CD4-positive, alpha-beta memory T cell (primary cell): ENCODE measurements at regions not wholly inside any gene's neighbourhood (a gene's known extent, or its start where the extent isn't known, plus 50 kb on each side); places are given as distances from the start of the nearest gene placed in this dataset.

Experiments
- CTCF ChIA-PET: fragments of 350-600 bp; sonication (Branson Sonifier 250); formaldehyde crosslinking; loops from one replicate; lab custom pipeline; 2021; ENCODE audit warnings: inconsistent platforms; ENCODE audit not compliant: partially characterized antibody; lab: Charles Lee
- POLR2A ChIA-PET: fragments of 350-600 bp; sonication (Branson Sonifier 250); formaldehyde crosslinking; loops from one replicate; lab custom pipeline; 2021; ENCODE audit not compliant: partially characterized antibody; lab: Charles Lee
- DNase-seq, 5 donors: peaks; one replicate each; pipeline versions ENCODE4 v3.0.0 to v3.0.0-alpha.2; 2020 to 2022; ENCODE audit warnings: mixed read lengths in 1 of 5
- H3K27ac ChIP-seq: one replicate; pipeline ENCODE4 v1.7.0; 2013; ENCODE audit warnings: low read depth, low read length
- H3K27me3 ChIP-seq: 2 replicates; pipeline ENCODE4 v1.7.0; 2013; ENCODE audit warnings: mild to moderate bottlenecking, low read length, moderate library complexity; ENCODE audit not compliant: insufficient read depth
- H3K36me3 ChIP-seq: 2 replicates; pipeline ENCODE4 v1.7.0; 2013; ENCODE audit warnings: mild to moderate bottlenecking, low read length, moderate library complexity; ENCODE audit not compliant: insufficient read depth
- H3K4me1 ChIP-seq: 2 replicates; pipeline ENCODE4 v1.7.0; 2013; ENCODE audit warnings: mild to moderate bottlenecking, low read length, moderate library complexity; ENCODE audit not compliant: insufficient read depth
- H3K4me3 ChIP-seq, 2 donors: one replicate each; pipeline ENCODE4 v1.7.0; 2013; ENCODE audit warnings: low read length in 2 of 2, mild to moderate bottlenecking in 1 of 2
- H3K9me3 ChIP-seq, 2 donors: one replicate each; pipeline ENCODE4 v1.7.0; 2013; ENCODE audit warnings: low read length in 2 of 2, control low read depth in 1 of 2; ENCODE audit not compliant: control insufficient read depth in 1 of 2
- H3K27ac Mint-ChIP-seq, 7 donors: one replicate each; pipeline ENCODE4 v1.8.0; 2020 to 2021; ENCODE audit warnings: mixed read lengths in 7 of 7, mild to moderate bottlenecking in 6 of 7, inconsistent platforms in 3 of 7, moderate library complexity in 3 of 7
- H3K27me3 Mint-ChIP-seq, 2 donors: one replicate each; pipeline ENCODE4 v1.8.0; 2020 to 2021; ENCODE audit warnings: mixed read lengths in 2 of 2
- H3K36me3 Mint-ChIP-seq, 2 donors: one replicate each; pipeline ENCODE4 v1.8.0; 2020 to 2021; ENCODE audit warnings: mixed read lengths in 2 of 2, inconsistent platforms in 1 of 2, mild to moderate bottlenecking in 1 of 2
- H3K4me1 Mint-ChIP-seq, 4 donors: one replicate each; pipeline ENCODE4 v1.8.0; 2020 to 2021; ENCODE audit warnings: mixed read lengths in 4 of 4, mild to moderate bottlenecking in 1 of 4
- H3K4me3 Mint-ChIP-seq, 8 donors: one replicate each; pipeline ENCODE4 v1.8.0; 2020 to 2021; ENCODE audit warnings: mixed read lengths in 8 of 8, mild to moderate bottlenecking in 7 of 8, moderate library complexity in 6 of 8, inconsistent platforms in 3 of 8
- H3K9me3 Mint-ChIP-seq, 8 donors: one replicate each; pipeline ENCODE4 v1.8.0; 2020 to 2021; ENCODE audit warnings: mixed read lengths in 8 of 8, mild to moderate bottlenecking in 5 of 8, inconsistent platforms in 3 of 8, moderate library complexity in 1 of 8
- intact Hi-C: fragments of 100-400 bp; cut with micrococcal nuclease; formaldehyde crosslinking; loops from one replicate; pipeline ENCODE4 v1.15.1; 2023

DNA sequence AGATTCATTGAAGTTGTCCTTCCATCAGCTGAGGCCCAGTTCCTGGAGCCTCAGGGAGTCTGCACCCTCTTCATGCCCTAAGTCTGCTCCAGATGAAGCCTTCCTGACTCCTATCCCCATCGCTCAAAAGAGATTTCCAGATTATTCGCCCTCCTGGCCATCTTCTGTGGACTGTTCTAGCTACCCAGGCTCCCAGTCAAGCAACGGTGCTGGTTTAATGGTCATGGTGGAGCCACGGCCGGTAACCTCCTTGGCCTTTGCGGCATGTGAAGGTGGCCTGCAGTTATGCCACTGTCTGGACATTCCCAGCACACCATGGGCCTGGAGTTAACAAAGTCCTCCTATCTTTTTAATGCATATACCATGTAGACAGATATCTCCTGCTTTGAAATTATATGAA is 140.1 kb upstream of the ASB18 start:
- CTCF ChIA-PET, result no interaction called here
- no peaks in the 10 kb centered on the region for H3K4me1 Mint-ChIP-seq

DNA sequence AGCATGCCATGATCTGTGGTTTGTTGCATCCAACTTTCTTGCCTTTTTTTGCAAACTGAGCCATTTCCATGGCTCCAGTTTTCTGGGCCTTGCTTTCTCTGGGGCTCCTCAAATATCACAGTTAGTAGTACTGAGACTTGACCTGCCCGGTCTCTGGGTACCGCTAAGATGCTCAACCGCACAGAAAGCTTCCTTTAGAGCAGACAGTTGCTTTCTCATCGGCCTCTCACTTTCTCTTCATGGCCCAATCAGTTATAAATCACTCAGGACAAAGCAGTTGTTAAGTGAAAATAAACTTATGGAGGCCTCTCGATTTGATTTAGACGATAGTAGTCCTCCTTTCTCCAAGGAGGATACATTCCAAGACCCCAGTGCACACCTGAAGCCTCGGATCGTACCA is 141.2 kb upstream of the ASB18 start:
- CTCF ChIA-PET, result no interaction called here
- DNase-seq, result no peak
- no peak overlapping the region for H3K4me3 ChIP-seq
- Mint-ChIP-seq H3K4me3 (no peak overlapping the region), H3K9me3 (peaks cover 0 to 13% (median 2%) of the 10 kb centered on the region in 8 donors), H3K27me3 (peaks cover 2 to 5% of the 10 kb centered on the region in 2 donors), H3K4me1 (no peaks in the 10 kb centered on the region), H3K27ac (no peak overlapping the region), H3K36me3 (no peaks in the 10 kb centered on the region)
- no peaks in the 10 kb centered on the region for H3K9me3 ChIP-seq
- no peaks in the 10 kb centered on the region for H3K27me3 ChIP-seq
- H3K4me1 ChIP-seq, result no peaks in the 10 kb centered on the region
- no peaks in the 10 kb centered on the region for H3K36me3 ChIP-seq
- POLR2A ChIA-PET, result no interaction called here
- intact Hi-C loops, result no loop called here
- H3K27ac ChIP-seq, result no peak overlapping the region

More for the DNA sequence above, 140.1 kb upstream of the ASB18 start:
- Mint-ChIP-seq H3K27me3 (peaks cover 2 to 5% of the 10 kb centered on the region in 2 donors), H3K9me3 (peaks cover 0 to 13% (median 2%) of the 10 kb centered on the region in 8 donors), H3K36me3 (no peaks in the 10 kb centered on the region), H3K4me3 (no peak overlapping the region), H3K27ac (no peak overlapping the region)
- no peak overlapping the region for H3K4me3 ChIP-seq
- intact Hi-C loops, result no loop called here
- H3K36me3 ChIP-seq, result no peaks in the 10 kb centered on the region
- no peak for DNase-seq
- no peaks in the 10 kb centered on the region for H3K4me1 ChIP-seq
- no peaks in the 10 kb centered on the region for H3K27me3 ChIP-seq
- POLR2A ChIA-PET, result no interaction called here
- H3K27ac ChIP-seq, result no peak overlapping the region
- no peaks in the 10 kb centered on the region for H3K9me3 ChIP-seq

DNA sequence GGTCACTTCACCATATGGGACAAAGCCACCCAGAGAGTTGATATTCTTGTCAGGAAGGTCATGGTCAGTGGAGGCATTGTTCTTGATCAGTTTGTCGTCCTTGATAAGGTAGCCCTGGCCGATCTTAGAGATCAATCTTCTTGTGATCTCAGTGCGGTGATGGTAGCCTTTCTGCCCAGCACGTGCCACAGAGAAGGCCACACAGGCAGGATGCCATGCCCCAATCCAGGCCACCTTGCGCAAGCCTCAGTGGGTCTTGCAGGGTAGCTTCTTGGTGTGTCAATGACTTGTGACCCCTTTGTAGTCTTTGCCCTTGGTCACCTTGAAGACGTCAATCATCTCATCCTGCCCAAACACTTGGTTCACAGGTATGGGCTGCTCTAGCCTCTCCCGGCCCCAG is 143.9 kb upstream of the ASB18 start:
- CTCF ChIA-PET, result no interaction called here
- no peaks in the 10 kb centered on the region for H3K9me3 ChIP-seq
- Mint-ChIP-seq H3K4me1 (no peaks in the 10 kb centered on the region), H3K9me3 (peaks cover 0 to 17% (median 2%) of the 10 kb centered on the region in 8 donors), H3K4me3 (no peak overlapping the region), H3K36me3 (no peaks in the 10 kb centered on the region), H3K27ac (no peak overlapping the region), H3K27me3 (peaks cover 4 to 8% of the 10 kb centered on the region in 2 donors)
- H3K27ac ChIP-seq, result no peak overlapping the region
- no peak for DNase-seq
- intact Hi-C loops, result no loop called here
- H3K4me3 ChIP-seq, result no peak overlapping the region
- no peaks in the 10 kb centered on the region for H3K4me1 ChIP-seq
- H3K36me3 ChIP-seq, result no peaks in the 10 kb centered on the region
- POLR2A ChIA-PET, result no interaction called here
- no peaks in the 10 kb centered on the region for H3K27me3 ChIP-seq

DNA sequence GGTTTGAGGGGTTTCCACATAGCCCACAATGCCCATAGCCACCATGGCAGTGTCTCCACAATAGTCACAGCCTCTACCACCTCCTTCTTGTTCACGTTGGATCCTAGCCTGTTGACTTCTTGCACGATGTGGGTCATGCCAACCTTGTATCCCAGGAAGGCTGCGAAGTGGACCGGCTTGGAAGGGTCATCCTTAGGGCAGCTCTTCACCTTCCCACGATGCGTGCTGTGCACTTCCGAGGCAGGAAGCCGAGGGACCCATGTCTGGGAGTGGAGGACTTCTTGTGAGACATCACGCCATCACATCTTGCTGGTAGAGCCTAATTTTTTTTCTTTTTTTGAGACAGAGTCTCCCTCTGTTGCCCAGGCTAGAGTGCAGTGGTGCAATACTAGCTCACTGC is 144.6 kb upstream of the ASB18 start:
- no peak overlapping the region for H3K27ac ChIP-seq
- no peaks in the 10 kb centered on the region for H3K36me3 ChIP-seq
- no peak for DNase-seq
- Mint-ChIP-seq H3K9me3 (peaks cover 0 to 17% (median 2%) of the 10 kb centered on the region in 8 donors), H3K4me1 (no peaks in the 10 kb centered on the region), H3K27ac (no peak overlapping the region), H3K4me3 (no peak overlapping the region), H3K36me3 (no peaks in the 10 kb centered on the region), H3K27me3 (peaks cover 4 to 8% of the 10 kb centered on the region in 2 donors)
- intact Hi-C loops, result no loop called here
- no peak overlapping the region for H3K4me3 ChIP-seq
- H3K27me3 ChIP-seq, result no peaks in the 10 kb centered on the region
- CTCF ChIA-PET, result no interaction called here
- POLR2A ChIA-PET, result no interaction called here
- H3K9me3 ChIP-seq, result no peaks in the 10 kb centered on the region
- no peaks in the 10 kb centered on the region for H3K4me1 ChIP-seq

DNA sequence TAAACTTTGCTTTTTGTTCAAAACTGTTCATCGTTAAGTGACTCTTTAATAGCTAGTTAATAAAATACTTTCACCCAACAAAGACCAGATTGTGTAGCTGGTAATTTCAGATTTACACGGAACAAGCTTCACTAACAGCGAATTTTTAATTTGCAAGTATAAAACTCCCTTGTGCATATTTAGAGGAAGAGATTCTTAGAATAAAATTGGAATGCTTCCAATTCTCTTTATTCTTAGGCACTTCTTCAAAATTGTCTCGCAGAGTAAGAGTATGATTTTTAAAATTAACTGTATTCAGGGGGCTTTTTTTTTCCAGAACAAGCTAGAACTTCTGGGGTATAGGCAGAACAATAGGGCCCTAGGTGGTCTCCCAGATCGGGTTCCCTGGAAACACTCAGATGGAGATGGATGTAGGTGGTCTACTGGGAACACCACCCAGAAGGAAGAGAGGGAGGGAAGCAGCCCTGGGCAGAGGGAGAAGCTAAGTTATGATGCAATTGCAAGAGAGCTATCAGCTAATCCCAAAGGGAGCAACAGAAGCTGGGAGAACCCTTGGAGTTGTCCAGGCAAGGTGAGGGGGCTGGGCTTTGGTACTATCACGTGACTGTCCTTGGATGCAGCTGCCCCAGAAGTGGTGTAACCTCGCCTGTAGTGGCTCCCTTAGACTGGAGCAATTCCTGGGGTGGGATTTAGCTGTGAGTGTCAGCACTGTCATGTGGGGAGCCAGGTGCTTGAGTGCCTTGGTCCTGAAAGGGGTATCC is 151.7 kb upstream of the ASB18 start:
- CTCF ChIA-PET, result no interaction called here
- DNase-seq, result no peak
- no peaks in the 10 kb centered on the region for H3K4me1 ChIP-seq
- intact Hi-C loops, result no loop called here
- Mint-ChIP-seq H3K36me3 (peaks cover 0 to 1% of the 10 kb centered on the region in 2 donors), H3K27me3 (peaks cover 17 to 19% of the 10 kb centered on the region in 2 donors), H3K9me3 (peaks cover 0 to 4% (median 0%) of the 10 kb centered on the region in 8 donors), H3K27ac (no peak overlapping the region), H3K4me3 (no peak overlapping the region), H3K4me1 (peaks cover 0 to 2% (median 0%) of the 10 kb centered on the region in 4 donors)
- no peaks in the 10 kb centered on the region for H3K9me3 ChIP-seq
- POLR2A ChIA-PET, result interaction anchor here (0.7 kb wide), 1 partner anchor 203 kb away, joined by 4 read pairs; no protein-coding TSS in a partner anchor
- H3K36me3 ChIP-seq, result no peaks in the 10 kb centered on the region
- no peak overlapping the region for H3K4me3 ChIP-seq
- H3K27ac ChIP-seq, result no peak overlapping the region
- H3K27me3 ChIP-seq, result no peaks in the 10 kb centered on the region

DNA sequence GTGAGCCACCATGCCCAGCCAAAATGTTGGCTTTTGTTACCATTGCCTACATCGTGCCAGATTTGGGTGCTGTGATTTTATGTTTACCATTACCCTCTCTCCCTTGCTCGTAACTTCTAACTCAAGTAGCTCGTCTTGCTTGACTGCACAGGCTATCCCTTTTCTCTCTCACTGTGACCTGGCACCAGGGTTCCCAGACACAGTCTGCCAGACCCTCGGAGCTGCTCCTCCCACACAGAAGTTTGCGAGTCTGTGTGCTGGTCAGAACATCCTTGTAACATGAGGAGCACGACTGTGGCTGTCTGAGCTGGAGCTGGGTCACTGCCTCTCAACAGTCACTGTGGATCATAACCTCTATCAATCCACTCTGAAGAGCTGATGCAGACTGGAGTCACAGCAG is 152.5 kb upstream of the ACKR3 start:
- H3K27me3 Mint-ChIP-seq, result peaks cover 17 to 21% of the 10 kb centered on the region in 2 donors
- POLR2A ChIA-PET, result no interaction called here

DNA sequence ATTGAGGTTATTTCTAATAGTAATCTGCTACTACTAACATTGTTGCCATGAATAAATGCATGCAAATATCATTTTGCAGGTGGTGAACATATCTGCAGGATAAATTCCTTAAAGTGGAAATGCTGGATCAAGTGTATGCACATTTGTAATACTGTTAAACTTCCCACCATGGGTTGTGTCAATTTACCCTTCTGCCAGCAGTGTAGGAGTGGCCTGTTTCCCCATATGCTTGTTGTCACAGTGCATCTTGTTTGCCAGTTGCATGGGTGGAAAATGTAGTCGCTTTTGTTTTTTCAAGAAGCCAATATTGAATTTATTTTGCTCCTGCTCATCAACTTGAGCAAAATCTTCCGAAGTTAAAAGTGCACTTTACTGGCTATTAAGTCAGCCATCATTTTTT is 139.0 kb upstream of the ACKR3 start:
- no peak overlapping the region for H3K27ac Mint-ChIP-seq
- no peak for DNase-seq
- no peaks in the 10 kb centered on the region for H3K4me1 ChIP-seq
- no peaks in the 10 kb centered on the region for H3K4me1 Mint-ChIP-seq
- H3K9me3 Mint-ChIP-seq, result peaks cover 0 to 8% (median under 1%) of the 10 kb centered on the region in 8 donors
- POLR2A ChIA-PET, result no interaction called here
- H3K36me3 ChIP-seq, result no peaks in the 10 kb centered on the region
- H3K9me3 ChIP-seq, result no peaks in the 10 kb centered on the region
- no peak overlapping the region for H3K4me3 ChIP-seq
- no peak overlapping the region for H3K4me3 Mint-ChIP-seq
- peaks cover 5 to 23% of the 10 kb centered on the region in 2 donors for H3K27me3 Mint-ChIP-seq
- intact Hi-C loops, result no loop called here
- CTCF ChIA-PET, result no interaction called here
- H3K36me3 Mint-ChIP-seq, result no peaks in the 10 kb centered on the region
- no peak overlapping the region for H3K27ac ChIP-seq
- peaks cover 5% of the 10 kb centered on the region for H3K27me3 ChIP-seq

More for the DNA sequence above, 152.5 kb upstream of the ACKR3 start:
- Histone ChIP-seq H3K27me3 (no peaks in the 10 kb centered on the region), H3K9me3 (no peaks in the 10 kb centered on the region), H3K27ac (no peak overlapping the region), H3K4me1 (no peaks in the 10 kb centered on the region), H3K36me3 (no peaks in the 10 kb centered on the region), H3K4me3 (no peak overlapping the region)
- CTCF ChIA-PET, result no interaction called here
- intact Hi-C loops, result no loop called here
- Mint-ChIP-seq H3K4me3 (no peak overlapping the region), H3K4me1 (peaks cover 0 to 2% (median 0%) of the 10 kb centered on the region in 4 donors), H3K36me3 (peaks cover 0 to 1% of the 10 kb centered on the region in 2 donors), H3K27ac (no peak overlapping the region), H3K9me3 (peaks cover 0 to 6% (median under 1%) of the 10 kb centered on the region in 8 donors)
- DNase-seq, result no peak
